ENCODE measurements at regions not wholly inside any gene's neighbourhood (a gene's known extent, or its start where the extent isn't known, plus 50 kb on each side); places are given as distances from the start of the nearest gene placed in this dataset.

DNA sequence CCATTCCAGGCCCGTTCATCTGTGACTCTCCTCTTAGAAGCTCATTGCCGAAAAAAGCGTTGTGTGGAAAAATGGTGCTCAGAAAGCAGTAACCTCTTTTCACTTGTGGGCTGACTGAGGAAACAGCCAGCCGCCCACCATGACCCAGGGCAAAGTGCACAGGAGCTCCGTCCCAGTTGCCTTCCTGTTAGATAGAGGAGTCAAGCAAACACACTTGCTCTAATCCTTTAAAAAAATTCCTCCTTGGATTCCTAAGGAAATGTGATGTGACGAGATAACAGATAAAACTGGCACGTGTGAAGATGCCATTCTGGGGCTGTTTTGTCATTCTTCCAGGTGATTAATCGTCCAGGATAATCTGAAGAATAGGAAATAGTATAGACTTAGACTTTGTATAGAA, 396.8 kb upstream of the DDHD1 start:
- ChIA-PET POLR2A (ENCODE audit: low non-redundant PET) (no interaction called here), CTCF (no interaction called here)
- DNase-seq (ENCODE audit: low spot score), result no peak

DNA sequence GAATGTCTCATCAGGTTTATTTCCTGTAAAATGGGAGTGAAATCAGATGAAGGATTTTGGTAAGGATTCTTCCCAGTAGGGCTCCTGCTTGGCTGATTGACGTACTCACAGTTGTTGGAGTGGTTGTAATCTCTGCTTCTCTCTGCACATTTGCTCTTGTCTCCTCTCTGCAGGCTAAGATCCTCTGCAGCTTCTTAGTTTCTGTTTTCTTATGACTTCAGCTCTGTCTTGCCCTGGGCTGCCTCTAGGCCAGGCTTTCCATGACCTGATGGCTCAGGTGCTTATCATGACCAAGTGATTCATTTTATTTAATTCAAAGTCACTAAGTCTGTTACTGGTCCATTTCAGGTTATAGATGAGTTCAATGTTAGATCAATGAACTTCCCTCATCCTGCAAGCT, 394.5 kb upstream of the DDHD1 start:
- ChIA-PET CTCF (interaction anchor here (0.6 kb wide), 1 partner anchor 669 kb away, joined by 4 read pairs; no protein-coding TSS in a partner anchor), POLR2A (ENCODE audit: low non-redundant PET) (no interaction called here)
- H3K27ac ChIP-seq, result no peak overlapping the region

More for the DNA sequence above, 396.8 kb upstream of the DDHD1 start:
- no peak overlapping the region for H3K27ac ChIP-seq
- TF ChIP-seq, protein P1, sequence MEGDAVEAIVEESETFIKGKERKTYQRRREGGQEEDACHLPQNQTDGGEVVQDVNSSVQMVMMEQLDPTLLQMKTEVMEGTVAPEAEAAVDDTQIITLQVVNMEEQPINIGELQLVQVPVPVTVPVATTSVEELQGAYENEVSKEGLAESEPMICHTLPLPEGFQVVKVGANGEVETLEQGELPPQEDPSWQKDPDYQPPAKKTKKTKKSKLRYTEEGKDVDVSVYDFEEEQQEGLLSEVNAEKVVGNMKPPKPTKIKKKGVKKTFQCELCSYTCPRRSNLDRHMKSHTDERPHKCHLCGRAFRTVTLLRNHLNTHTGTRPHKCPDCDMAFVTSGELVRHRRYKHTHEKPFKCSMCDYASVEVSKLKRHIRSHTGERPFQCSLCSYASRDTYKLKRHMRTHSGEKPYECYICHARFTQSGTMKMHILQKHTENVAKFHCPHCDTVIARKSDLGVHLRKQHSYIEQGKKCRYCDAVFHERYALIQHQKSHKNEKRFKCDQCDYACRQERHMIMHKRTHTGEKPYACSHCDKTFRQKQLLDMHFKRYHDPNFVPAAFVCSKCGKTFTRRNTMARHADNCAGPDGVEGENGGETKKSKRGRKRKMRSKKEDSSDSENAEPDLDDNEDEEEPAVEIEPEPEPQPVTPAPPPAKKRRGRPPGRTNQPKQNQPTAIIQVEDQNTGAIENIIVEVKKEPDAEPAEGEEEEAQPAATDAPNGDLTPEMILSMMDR (conservative IDR thresholded peaks at IDR 0.05; ENCODE audit: low read depth), result no peak

DNA sequence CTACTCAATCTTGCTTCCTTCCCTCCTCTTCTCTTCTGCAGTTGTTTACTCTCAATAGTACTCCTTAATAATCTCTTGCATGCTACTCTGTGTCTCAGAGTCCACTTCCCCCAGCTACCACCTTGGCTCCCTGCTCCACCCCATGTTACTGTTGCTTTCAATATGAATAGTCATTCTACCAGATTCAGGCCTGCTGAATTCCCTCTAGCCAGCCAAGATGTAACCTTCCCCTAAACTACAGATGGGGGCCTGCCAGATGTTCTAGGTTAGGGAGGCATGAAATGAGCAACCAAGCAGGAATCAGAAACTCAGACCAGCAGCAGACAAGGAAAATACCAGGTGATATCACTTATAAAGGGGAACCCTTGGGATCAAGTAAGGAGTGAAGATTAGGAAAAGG, 392.1 kb upstream of the DDHD1 start:
- CTCF ChIA-PET, result interaction anchor here (0.7 kb wide), 1 partner anchor 369 kb away, joined by 3 read pairs; no protein-coding TSS in a partner anchor
- H3K27ac ChIP-seq, result no peak overlapping the region
- TF ChIP-seq, protein P1 (conservative IDR thresholded peaks at IDR 0.05; ENCODE audit: low read depth), result no peak
- POLR2A ChIA-PET (ENCODE audit: low non-redundant PET), result no interaction called here
- no peak for DNase-seq (ENCODE audit: low spot score)

More for the DNA sequence above, 394.5 kb upstream of the DDHD1 start:
- TF ChIP-seq, protein P1 (conservative IDR thresholded peaks at IDR 0.05; ENCODE audit: low read depth), result no peak
- no peak for DNase-seq (ENCODE audit: low spot score)

DNA sequence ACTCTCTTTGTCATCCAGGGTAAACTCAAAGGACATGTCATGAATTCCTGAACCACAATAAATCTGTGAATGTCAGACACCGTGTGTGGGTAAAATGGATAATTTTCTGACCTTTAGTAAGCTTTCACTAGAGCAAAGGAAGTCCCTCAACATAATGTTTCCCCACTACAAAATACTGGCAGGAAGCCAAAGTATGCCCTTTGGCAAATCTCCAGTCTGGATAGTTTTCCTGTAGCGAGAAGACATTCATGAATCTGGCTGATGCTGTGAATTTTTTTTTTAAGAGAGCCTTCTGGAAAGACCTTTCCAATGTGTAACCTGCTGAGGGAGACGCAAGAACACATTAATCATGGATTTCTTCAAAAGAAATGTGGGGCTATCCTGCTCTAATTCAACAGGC, 389.6 kb upstream of the DDHD1 start:
- H3K27ac ChIP-seq, result no peak overlapping the region
- POLR2A ChIA-PET (ENCODE audit: low non-redundant PET), result no interaction called here
- TF ChIP-seq, protein P1 (conservative IDR thresholded peaks at IDR 0.05; ENCODE audit: low read depth), result no peak
- DNase-seq (ENCODE audit: low spot score), result no peak
- CTCF ChIA-PET, result no interaction called here

DNA sequence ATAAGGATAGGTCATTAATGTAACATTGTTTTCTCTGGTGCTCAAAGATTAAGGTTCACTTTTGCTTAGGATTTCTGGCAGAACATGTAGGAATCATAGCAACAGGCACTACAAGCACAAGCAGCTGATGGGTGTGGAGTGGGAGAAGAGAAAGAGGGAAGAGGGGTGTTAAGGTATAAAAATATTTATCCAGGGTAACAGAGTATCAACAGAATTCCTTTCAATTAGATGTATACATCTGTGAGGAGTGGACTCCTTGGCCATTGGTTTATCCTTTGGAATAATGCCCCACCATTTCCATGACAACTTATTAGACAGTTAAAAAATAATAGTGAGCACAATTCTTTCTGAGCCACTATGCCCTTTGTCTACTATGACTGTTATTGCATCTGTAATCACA, 388.3 kb upstream of the DDHD1 start:
- CTCF ChIA-PET, result interaction anchor here (0.7 kb wide), 1 partner anchor 798 kb away, joined by 3 read pairs; no protein-coding TSS in a partner anchor
- DNase-seq (ENCODE audit: low spot score), result no peak
- POLR2A ChIA-PET (ENCODE audit: low non-redundant PET), result no interaction called here
- no peak overlapping the region for H3K27ac ChIP-seq
- TF ChIP-seq, protein P1 (conservative IDR thresholded peaks at IDR 0.05; ENCODE audit: low read depth), result no peak

DNA sequence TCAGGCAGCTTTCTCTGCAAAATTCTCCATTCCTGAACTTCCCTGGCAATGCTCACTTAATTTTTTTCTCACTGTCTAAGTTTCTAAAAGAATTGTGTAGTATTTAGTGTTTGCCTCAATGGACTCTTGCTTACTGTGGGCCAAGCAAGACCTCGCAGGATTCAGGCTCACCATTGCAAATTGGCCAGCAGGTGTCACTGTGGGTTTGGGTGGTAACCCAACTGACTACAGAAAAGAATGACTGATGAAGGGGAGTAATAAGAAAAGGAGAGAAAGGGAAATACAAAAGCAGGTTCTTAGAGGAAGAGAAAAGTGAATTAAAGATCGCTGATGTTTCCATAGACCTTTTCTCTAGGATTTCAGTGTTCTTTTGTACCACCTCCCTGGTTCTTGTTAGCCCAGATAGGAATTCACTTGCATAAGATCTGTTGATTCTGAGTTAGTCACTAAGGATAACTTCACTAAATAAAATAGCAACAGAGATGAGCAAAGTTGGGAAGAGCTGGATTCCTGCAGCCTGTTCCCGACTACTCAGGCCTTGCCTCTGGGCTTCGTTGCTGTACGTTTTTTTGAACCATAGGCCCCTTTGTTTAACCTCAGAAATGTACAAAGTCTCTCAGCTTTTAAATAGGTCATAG, 386.5 kb upstream of the DDHD1 start:
- ChIA-PET POLR2A (ENCODE audit: low non-redundant PET) (no interaction called here), CTCF (interaction anchor here (0.7 to 1.9 kb wide), 6 partner anchors 8 to 808 kb away, joined by 3 to 7 read pairs (median 4); no protein-coding TSS in a partner anchor)
- DNase-seq (ENCODE audit: low spot score), result peak; percentile 55
- TF ChIP-seq, protein P1 (conservative IDR thresholded peaks at IDR 0.05; ENCODE audit: low read depth), result peak; percentile 75
- no peak overlapping the region for H3K27ac ChIP-seq
